ENCODE measurements at regions not wholly inside any gene's neighbourhood (a gene's known extent, or its start where the extent isn't known, plus 50 kb on each side); places are given as distances from the start of the nearest gene placed in this dataset.

DNA sequence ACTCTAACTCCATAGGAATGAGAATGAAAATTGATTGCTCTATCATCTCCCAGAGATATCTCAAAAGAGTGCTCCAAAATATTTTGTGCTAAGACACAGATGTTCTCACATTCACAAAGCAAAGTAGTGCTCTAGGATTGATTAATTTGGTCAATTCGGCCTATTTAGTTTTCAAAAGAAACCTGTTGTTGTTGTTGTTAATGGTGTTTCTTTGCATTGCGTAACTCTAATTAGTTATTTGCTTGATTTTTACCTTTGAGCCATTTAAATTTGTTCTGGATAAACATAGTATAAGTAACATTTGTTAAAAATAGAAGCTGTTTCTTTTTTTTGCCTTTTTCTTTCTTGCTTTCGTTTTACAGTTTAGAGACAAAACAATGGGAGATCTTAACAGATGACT is 382.5 kb downstream of the CAAP1 start:
- no peak overlapping the region for H3K27ac Mint-ChIP-seq
- Histone ChIP-seq H3K36me3 (ENCODE audit: insufficient read depth, low read length) (no peaks in the 10 kb centered on the region), H3K9me3 (ENCODE audit: control insufficient read depth in 1 of 2, insufficient read depth in 1 of 2, low read length in 2 of 2) (no peaks in the 10 kb centered on the region), H3K27me3 (ENCODE audit: control insufficient read depth in 1 of 2, insufficient read depth in 2 of 2, low read length in 2 of 2) (no peaks in the 10 kb centered on the region), H3K27ac (ENCODE audit: low read depth in 1 of 2, low read length in 2 of 2) (no peak overlapping the region), H3K4me3 (ENCODE audit: low read length) (no peak overlapping the region), H3K4me1 (ENCODE audit: insufficient read depth, low read length) (no peaks in the 10 kb centered on the region)
- POLR2A ChIA-PET, result no interaction called here
- CTCF ChIA-PET, result no interaction called here
- H3K27me3 Mint-ChIP-seq, result no peaks in the 10 kb centered on the region
- H3K4me1 Mint-ChIP-seq (ENCODE audit: low read depth), result no peaks in the 10 kb centered on the region
- ATAC-seq (ENCODE audit: poor library complexity) (no peak), DNase-seq (no peak)
- intact Hi-C loops (cut with DNase I, micrococcal nuclease), result no loop called here
- no peaks in the 10 kb centered on the region for H3K9me3 Mint-ChIP-seq
- no peak for TF ChIP-seq CTCF (IDR thresholded peaks at IDR 0.05)
- no peaks in the 10 kb centered on the region for H3K36me3 Mint-ChIP-seq (ENCODE audit: low read depth)
- H3K4me3 Mint-ChIP-seq, result no peak overlapping the region

GRCh38 chr9:26508897-26509296 is 383.7 kb downstream of the CAAP1 start:
- CTCF ChIA-PET, result no interaction called here
- no peaks in the 10 kb centered on the region for H3K36me3 Mint-ChIP-seq (ENCODE audit: low read depth)
- H3K4me1 Mint-ChIP-seq (ENCODE audit: low read depth), result no peaks in the 10 kb centered on the region
- intact Hi-C loops (cut with DNase I, micrococcal nuclease), result no loop called here
- ATAC-seq (ENCODE audit: poor library complexity) (no peak), DNase-seq (no peak)
- H3K27me3 Mint-ChIP-seq, result no peaks in the 10 kb centered on the region
- no peaks in the 10 kb centered on the region for H3K9me3 Mint-ChIP-seq
- POLR2A ChIA-PET, result no interaction called here
- H3K4me3 Mint-ChIP-seq, result no peak overlapping the region
- TF ChIP-seq CTCF (IDR thresholded peaks at IDR 0.05), result no peak
- no peak overlapping the region for H3K27ac Mint-ChIP-seq
- Histone ChIP-seq H3K36me3 (ENCODE audit: insufficient read depth, low read length) (no peaks in the 10 kb centered on the region), H3K27me3 (ENCODE audit: control insufficient read depth in 1 of 2, insufficient read depth in 2 of 2, low read length in 2 of 2) (no peaks in the 10 kb centered on the region), H3K4me1 (ENCODE audit: insufficient read depth, low read length) (no peaks in the 10 kb centered on the region), H3K27ac (ENCODE audit: low read depth in 1 of 2, low read length in 2 of 2) (no peak overlapping the region), H3K9me3 (ENCODE audit: control insufficient read depth in 1 of 2, insufficient read depth in 1 of 2, low read length in 2 of 2) (no peaks in the 10 kb centered on the region), H3K4me3 (ENCODE audit: low read length) (no peak overlapping the region)

DNA sequence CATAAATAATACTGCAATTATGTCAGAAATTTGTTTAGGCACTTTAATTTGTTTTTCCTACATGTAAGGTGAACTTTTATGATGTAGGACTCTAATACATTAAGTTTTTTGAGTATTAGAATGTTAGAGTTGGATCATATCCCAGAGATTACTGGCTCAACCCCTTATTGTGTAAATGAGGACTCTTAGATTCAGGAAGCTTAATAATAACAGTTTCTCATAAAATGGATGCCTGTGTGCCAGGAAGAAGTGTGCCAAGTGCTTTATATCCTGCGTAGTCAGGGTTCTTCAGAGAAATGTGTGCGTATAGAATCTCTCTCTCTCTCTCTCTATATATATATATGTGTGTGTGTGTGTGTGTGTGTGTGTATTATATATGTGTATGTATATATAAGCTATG is 388.5 kb downstream of the CAAP1 start:
- Histone ChIP-seq H3K27me3 (ENCODE audit: control insufficient read depth in 1 of 2, insufficient read depth in 2 of 2, low read length in 2 of 2) (no peaks in the 10 kb centered on the region), H3K36me3 (ENCODE audit: insufficient read depth, low read length) (no peaks in the 10 kb centered on the region), H3K4me3 (ENCODE audit: low read length) (no peak overlapping the region), H3K27ac (ENCODE audit: low read depth in 1 of 2, low read length in 2 of 2) (no peak overlapping the region), H3K4me1 (ENCODE audit: insufficient read depth, low read length) (no peaks in the 10 kb centered on the region), H3K9me3 (ENCODE audit: control insufficient read depth in 1 of 2, insufficient read depth in 1 of 2, low read length in 2 of 2) (no peaks in the 10 kb centered on the region)
- H3K27me3 Mint-ChIP-seq, result no peaks in the 10 kb centered on the region
- no peaks in the 10 kb centered on the region for H3K4me1 Mint-ChIP-seq (ENCODE audit: low read depth)
- H3K27ac Mint-ChIP-seq, result no peak overlapping the region
- no peak overlapping the region for H3K4me3 Mint-ChIP-seq
- ChIA-PET POLR2A (no interaction called here), CTCF (no interaction called here)
- ATAC-seq (ENCODE audit: poor library complexity), result no peak
- intact Hi-C loops (cut with DNase I, micrococcal nuclease), result no loop called here
- no peaks in the 10 kb centered on the region for H3K36me3 Mint-ChIP-seq (ENCODE audit: low read depth)
- H3K9me3 Mint-ChIP-seq, result peaks cover 5% of the 10 kb centered on the region
- no peak for DNase-seq
- TF ChIP-seq CTCF (IDR thresholded peaks at IDR 0.05), result no peak

All from CD4-positive, alpha-beta T cell (primary cell).